ENCODE measurements at regions not wholly inside any gene's neighbourhood (a gene's known extent, or its start where the extent isn't known, plus 50 kb on each side); places are given as distances from the start of the nearest gene placed in this dataset.

DNA sequence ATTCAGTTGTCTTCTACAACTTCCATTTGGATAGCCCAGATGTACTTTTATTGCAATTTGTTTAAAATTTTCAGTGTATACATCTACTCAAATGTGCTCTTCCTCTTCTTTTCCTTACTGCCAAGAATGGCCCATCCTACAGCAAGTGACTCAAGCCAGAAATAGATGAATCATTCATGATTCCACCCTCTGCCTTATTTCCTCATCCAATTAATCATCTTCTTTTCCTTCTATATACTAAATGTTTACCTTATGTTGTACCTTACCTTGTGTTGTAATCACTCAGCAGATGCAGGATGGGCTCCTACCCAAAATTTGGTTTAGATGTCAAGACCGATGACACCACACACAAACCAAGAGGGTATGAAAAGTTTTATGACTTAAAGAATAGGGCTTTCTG, 437.8 kb downstream of the GRXCR1 start:
- H3K27me3 ChIP-seq (ENCODE audit: control insufficient read depth, insufficient read depth, low read length), result no peaks in the 10 kb centered on the region
- H3K9me3 ChIP-seq (ENCODE audit: control insufficient read depth, insufficient read depth, low read depth, low read length), result no peaks in the 10 kb centered on the region
- H3K79me2 ChIP-seq (ENCODE audit: control insufficient read depth, insufficient read depth, low read length), result no peaks in the 10 kb centered on the region
- H3K9ac ChIP-seq (ENCODE audit: insufficient read depth, low read length), result no peak overlapping the region
- no peaks in the 10 kb centered on the region for H3K36me3 ChIP-seq (ENCODE audit: control insufficient read depth, insufficient read depth, low read length)
- no peak overlapping the region for H3K4me3 ChIP-seq (replicated peaks in 1 of 4; ENCODE audit: control extremely low read depth in 1 of 4, insufficient read depth in 1 of 4, low read depth in 3 of 4, low read length in 4 of 4)
- TF ChIP-seq EZH2 (IDR thresholded peaks at IDR 0.05; ENCODE audit: low read length, missing control alignments), result no peak
- TF ChIP-seq, protein P1, sequence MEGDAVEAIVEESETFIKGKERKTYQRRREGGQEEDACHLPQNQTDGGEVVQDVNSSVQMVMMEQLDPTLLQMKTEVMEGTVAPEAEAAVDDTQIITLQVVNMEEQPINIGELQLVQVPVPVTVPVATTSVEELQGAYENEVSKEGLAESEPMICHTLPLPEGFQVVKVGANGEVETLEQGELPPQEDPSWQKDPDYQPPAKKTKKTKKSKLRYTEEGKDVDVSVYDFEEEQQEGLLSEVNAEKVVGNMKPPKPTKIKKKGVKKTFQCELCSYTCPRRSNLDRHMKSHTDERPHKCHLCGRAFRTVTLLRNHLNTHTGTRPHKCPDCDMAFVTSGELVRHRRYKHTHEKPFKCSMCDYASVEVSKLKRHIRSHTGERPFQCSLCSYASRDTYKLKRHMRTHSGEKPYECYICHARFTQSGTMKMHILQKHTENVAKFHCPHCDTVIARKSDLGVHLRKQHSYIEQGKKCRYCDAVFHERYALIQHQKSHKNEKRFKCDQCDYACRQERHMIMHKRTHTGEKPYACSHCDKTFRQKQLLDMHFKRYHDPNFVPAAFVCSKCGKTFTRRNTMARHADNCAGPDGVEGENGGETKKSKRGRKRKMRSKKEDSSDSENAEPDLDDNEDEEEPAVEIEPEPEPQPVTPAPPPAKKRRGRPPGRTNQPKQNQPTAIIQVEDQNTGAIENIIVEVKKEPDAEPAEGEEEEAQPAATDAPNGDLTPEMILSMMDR (conservative IDR thresholded peaks at IDR 0.05 in 1 of 2, IDR thresholded peaks at IDR 0.05 in 1 of 2; ENCODE audit: low read depth in 1 of 2, low read length in 2 of 2), result no peak
- DNase-seq (ENCODE audit: low read depth in 2 of 2), result peak; percentile 74 to 83
- no peaks in the 10 kb centered on the region for H4K20me1 ChIP-seq (ENCODE audit: control insufficient read depth, extremely low read depth, insufficient read depth, low read length)
- peaks cover 7% of the 10 kb centered on the region for H3K4me1 ChIP-seq (ENCODE audit: control insufficient read depth, extremely low read depth, insufficient read depth, low read length)
- H3K4me2 ChIP-seq (ENCODE audit: extremely low read depth, insufficient read depth, low read length), result no peak overlapping the region
- H3K27ac ChIP-seq (ENCODE audit: insufficient read depth, low read length), result peak overlapping the region; percentile 72
- no peak overlapping the region for H2AFZ ChIP-seq (ENCODE audit: low read length)

DNA sequence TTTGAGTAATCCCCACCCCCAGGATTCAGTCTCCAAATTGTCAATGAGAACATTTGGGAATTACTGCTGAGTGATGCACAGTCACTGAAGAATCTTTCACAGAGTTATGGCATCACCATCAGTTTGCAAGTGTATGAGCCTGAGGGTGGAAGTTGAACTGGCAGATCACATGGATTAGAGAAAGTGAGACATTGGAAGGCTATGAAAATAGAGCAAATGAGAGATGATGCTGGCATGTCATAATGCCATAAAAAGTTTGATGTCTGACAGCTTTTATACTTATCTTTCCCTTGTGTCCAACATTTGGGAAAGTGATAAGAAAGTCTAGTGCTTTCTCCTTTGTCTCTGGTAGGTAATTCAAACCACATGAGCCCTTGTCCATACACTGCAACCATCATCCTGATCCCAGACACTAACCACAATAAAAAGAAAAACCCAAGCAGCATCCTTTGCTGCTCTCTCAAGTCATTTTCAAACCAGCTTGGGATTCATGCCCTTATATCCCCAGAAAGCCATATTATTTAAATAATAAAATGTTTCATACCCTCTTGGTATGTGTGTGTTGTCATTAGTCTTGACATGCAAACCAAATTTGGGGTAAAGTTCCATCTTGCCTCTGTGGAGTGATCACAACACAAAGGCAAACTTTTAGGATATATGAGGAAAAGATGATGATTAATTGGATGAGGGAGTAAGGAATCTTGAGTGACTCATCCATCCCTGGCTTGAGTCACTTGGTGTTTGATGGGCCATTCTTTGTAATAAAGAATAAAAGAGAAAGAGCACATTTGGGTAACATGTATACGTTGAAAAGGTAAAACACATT, 438.9 kb downstream of the GRXCR1 start:
- DNase-seq (ENCODE audit: low read depth in 2 of 2), result peak; percentile 68 to 92
- Histone ChIP-seq H4K20me1 (ENCODE audit: control insufficient read depth, extremely low read depth, insufficient read depth, low read length) (no peaks in the 10 kb centered on the region), H3K36me3 (ENCODE audit: control insufficient read depth, insufficient read depth, low read length) (no peaks in the 10 kb centered on the region), H3K79me2 (ENCODE audit: control insufficient read depth, insufficient read depth, low read length) (no peaks in the 10 kb centered on the region), H3K9me3 (ENCODE audit: control insufficient read depth, insufficient read depth, low read depth, low read length) (no peaks in the 10 kb centered on the region), H3K9ac (ENCODE audit: insufficient read depth, low read length) (no peak overlapping the region), H3K4me3 (replicated peaks in 1 of 4; ENCODE audit: control extremely low read depth in 1 of 4, insufficient read depth in 1 of 4, low read depth in 3 of 4, low read length in 4 of 4) (no peak overlapping the region), H3K27ac (ENCODE audit: insufficient read depth, low read length) (no peak overlapping the region), H3K4me1 (ENCODE audit: control insufficient read depth, extremely low read depth, insufficient read depth, low read length) (peaks cover 4% of the 10 kb centered on the region), H2AFZ (ENCODE audit: low read length) (no peak overlapping the region), H3K27me3 (ENCODE audit: control insufficient read depth, insufficient read depth, low read length) (no peaks in the 10 kb centered on the region), H3K4me2 (ENCODE audit: extremely low read depth, insufficient read depth, low read length) (no peak overlapping the region)
- TF ChIP-seq, protein P1 (conservative IDR thresholded peaks at IDR 0.05 in 1 of 2, IDR thresholded peaks at IDR 0.05 in 1 of 2; ENCODE audit: low read depth in 1 of 2, low read length in 2 of 2), result no peak
- TF ChIP-seq EZH2 (IDR thresholded peaks at IDR 0.05; ENCODE audit: low read length, missing control alignments), result no peak

DNA sequence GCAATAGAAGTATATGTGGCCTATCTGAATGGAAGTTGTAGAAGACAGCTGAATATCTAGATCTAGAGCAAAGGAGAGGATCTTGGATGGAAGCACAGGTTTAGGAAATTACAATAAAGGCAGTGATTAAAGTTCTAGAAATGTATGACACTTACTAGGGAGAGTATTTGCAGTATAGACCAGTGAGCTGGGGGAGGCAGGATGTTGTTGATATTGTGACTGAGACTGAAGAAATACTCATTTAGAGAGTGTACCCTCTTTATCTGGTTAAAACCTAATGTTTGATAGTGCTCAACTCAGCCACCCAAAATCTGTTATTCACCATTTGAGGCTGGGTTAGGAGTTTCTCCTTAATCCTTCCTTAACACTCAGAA, 439.5 kb downstream of the GRXCR1 start:
- Histone ChIP-seq H2AFZ (ENCODE audit: low read length) (no peak overlapping the region), H3K9me3 (ENCODE audit: control insufficient read depth, insufficient read depth, low read depth, low read length) (no peaks in the 10 kb centered on the region), H3K79me2 (ENCODE audit: control insufficient read depth, insufficient read depth, low read length) (no peaks in the 10 kb centered on the region), H3K4me1 (ENCODE audit: control insufficient read depth, extremely low read depth, insufficient read depth, low read length) (peaks cover 4% of the 10 kb centered on the region), H3K27me3 (ENCODE audit: control insufficient read depth, insufficient read depth, low read length) (no peaks in the 10 kb centered on the region), H3K27ac (ENCODE audit: insufficient read depth, low read length) (no peak overlapping the region), H3K4me3 (replicated peaks in 1 of 4; ENCODE audit: control extremely low read depth in 1 of 4, insufficient read depth in 1 of 4, low read depth in 3 of 4, low read length in 4 of 4) (no peak overlapping the region), H3K4me2 (ENCODE audit: extremely low read depth, insufficient read depth, low read length) (no peak overlapping the region), H4K20me1 (ENCODE audit: control insufficient read depth, extremely low read depth, insufficient read depth, low read length) (no peaks in the 10 kb centered on the region), H3K36me3 (ENCODE audit: control insufficient read depth, insufficient read depth, low read length) (no peaks in the 10 kb centered on the region), H3K9ac (ENCODE audit: insufficient read depth, low read length) (no peak overlapping the region)
- no peak for DNase-seq (ENCODE audit: low read depth in 2 of 2)
- TF ChIP-seq, protein P1 (conservative IDR thresholded peaks at IDR 0.05 in 1 of 2, IDR thresholded peaks at IDR 0.05 in 1 of 2; ENCODE audit: low read depth in 1 of 2, low read length in 2 of 2), result no peak
- TF ChIP-seq EZH2 (IDR thresholded peaks at IDR 0.05; ENCODE audit: low read length, missing control alignments), result no peak
